MM.1S (cell line): ENCODE measurements at regions not wholly inside any gene's neighbourhood (a gene's known extent, or its start where the extent isn't known, plus 50 kb on each side); places are given as distances from the start of the nearest gene placed in this dataset.

ENCODE experiments used
- DNase-seq: peaks from one replicate; pipeline ENCODE4 v3.0.0-alpha.2; 2015
- H2AFZ ChIP-seq: fragments of 300-600 bp; sonication (generic); 2 replicates; pipeline ENCODE4 v1.6.0; 2016; ENCODE audit warnings: antibody characterized with exemption, low read length
- H3F3A ChIP-seq: fragments of 300-600 bp; sonication (generic); 2 replicates; pipeline ENCODE4 v1.6.1; 2016; ENCODE audit warnings: mild to moderate bottlenecking, antibody characterized with exemption, low read length, moderate library complexity, mixed read lengths; ENCODE audit not compliant: insufficient read depth
- H3K27ac ChIP-seq: fragments of 300-600 bp; sonication (generic); 2 replicates; pipeline ENCODE4 v1.5.1; 2016; ENCODE audit warnings: mild to moderate bottlenecking, low read length
- H3K27me3 ChIP-seq: fragments of 300-600 bp; sonication (generic); replicated peaks from 2 replicates; pipeline ENCODE4 v1.6.0; 2016; ENCODE audit warnings: low read length; ENCODE audit not compliant: insufficient read depth
- H3K36me3 ChIP-seq: fragments of 300-600 bp; sonication (generic); replicated peaks from 2 replicates; pipeline ENCODE4 v1.6.1; 2016; ENCODE audit warnings: mild to moderate bottlenecking, low read length, mixed read lengths; ENCODE audit not compliant: insufficient read depth
- H3K4me1 ChIP-seq: fragments of 300-600 bp; sonication (generic); 2 replicates; pipeline ENCODE4 v1.6.1; 2016; ENCODE audit warnings: low read length, mixed read lengths
- H3K4me2 ChIP-seq: fragments of 300-600 bp; sonication (generic); 2 replicates; pipeline ENCODE4 v1.6.0; 2016; ENCODE audit warnings: low read depth, low read length
- H3K4me3 ChIP-seq: fragments of 300-600 bp; sonication (generic); 2 replicates; pipeline ENCODE4 v1.5.1; 2016; ENCODE audit warnings: low read length, mixed read lengths
- H3K79me2 ChIP-seq: fragments of 300-600 bp; sonication (generic); 2 replicates; pipeline ENCODE4 v1.6.1; 2016; ENCODE audit warnings: mixed run types, low read length, mixed read lengths
- H3K9ac ChIP-seq: fragments of 300-600 bp; sonication (generic); 2 replicates; pipeline ENCODE4 v1.6.1; 2016; ENCODE audit warnings: low read length, mixed read lengths
- H3K9me2 ChIP-seq: fragments of 300-600 bp; sonication (generic); replicated peaks from 2 replicates; pipeline ENCODE4 v1.6.1; 2016; ENCODE audit warnings: mild to moderate bottlenecking, low read length, mixed read lengths; ENCODE audit not compliant: insufficient read depth
- H3K9me3 ChIP-seq: fragments of 300-600 bp; sonication (generic); replicated peaks from 2 replicates; pipeline ENCODE4 v1.6.1; 2016; ENCODE audit warnings: mild to moderate bottlenecking, low read length, mixed read lengths; ENCODE audit not compliant: insufficient read depth
- H4K20me1 ChIP-seq: fragments of 300-600 bp; sonication (generic); 2 replicates; pipeline ENCODE4 v1.6.1; 2016; ENCODE audit warnings: mild to moderate bottlenecking, low read length, moderate library complexity, mixed read lengths; ENCODE audit not compliant: insufficient read depth
- EZH2 ChIP-seq: fragments of 300-600 bp; sonication (generic); optimal IDR thresholded peaks from 2 replicates; pipeline ENCODE3; 2017; ENCODE audit warnings: low read depth, mild to moderate bottlenecking, antibody characterized with exemption, low read length, mixed read lengths
- EZH2phosphoT487 ChIP-seq: fragments of 300-600 bp; sonication (generic); IDR thresholded peaks from 2 replicates; pipeline ENCODE4 v1.6.1; 2018; ENCODE audit warnings: antibody characterized with exemption, low read length
- TF ChIP-seq, protein P1 (sequence below): fragments of 300-600 bp; sonication (generic); IDR thresholded peaks from 2 replicates; pipeline ENCODE4 v1.5.1; 2016; ENCODE audit warnings: antibody characterized with exemption, low read length, mixed read lengths

DNA sequence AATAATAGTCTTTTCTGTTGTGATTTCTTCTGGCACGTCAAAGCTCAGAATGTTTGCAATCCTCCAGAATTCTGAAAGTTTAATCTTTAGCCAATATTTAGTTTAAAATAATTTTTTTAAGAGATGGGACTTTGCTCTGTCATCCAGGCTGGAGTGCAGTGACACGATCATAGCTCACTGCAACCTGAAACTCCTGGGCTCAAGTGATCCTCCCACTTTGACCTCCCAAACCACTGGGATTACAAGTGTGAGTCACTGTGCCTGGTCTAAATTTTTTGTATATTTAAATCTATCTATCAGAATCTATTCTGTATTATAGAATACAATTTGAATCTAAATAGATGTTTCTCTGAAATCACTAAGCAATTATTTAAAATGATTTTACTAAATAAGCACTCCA is 572.7 kb downstream of the VRK1 start:
- H3K4me2 ChIP-seq = no peak overlapping the region
- no peak for DNase-seq
- no peaks in the 10 kb centered on the region for H3K9me2 ChIP-seq
- no peaks in the 10 kb centered on the region for H3K79me2 ChIP-seq
- no peak for TF ChIP-seq EZH2phosphoT487
- no peak for TF ChIP-seq EZH2
- TF ChIP-seq, protein P1, sequence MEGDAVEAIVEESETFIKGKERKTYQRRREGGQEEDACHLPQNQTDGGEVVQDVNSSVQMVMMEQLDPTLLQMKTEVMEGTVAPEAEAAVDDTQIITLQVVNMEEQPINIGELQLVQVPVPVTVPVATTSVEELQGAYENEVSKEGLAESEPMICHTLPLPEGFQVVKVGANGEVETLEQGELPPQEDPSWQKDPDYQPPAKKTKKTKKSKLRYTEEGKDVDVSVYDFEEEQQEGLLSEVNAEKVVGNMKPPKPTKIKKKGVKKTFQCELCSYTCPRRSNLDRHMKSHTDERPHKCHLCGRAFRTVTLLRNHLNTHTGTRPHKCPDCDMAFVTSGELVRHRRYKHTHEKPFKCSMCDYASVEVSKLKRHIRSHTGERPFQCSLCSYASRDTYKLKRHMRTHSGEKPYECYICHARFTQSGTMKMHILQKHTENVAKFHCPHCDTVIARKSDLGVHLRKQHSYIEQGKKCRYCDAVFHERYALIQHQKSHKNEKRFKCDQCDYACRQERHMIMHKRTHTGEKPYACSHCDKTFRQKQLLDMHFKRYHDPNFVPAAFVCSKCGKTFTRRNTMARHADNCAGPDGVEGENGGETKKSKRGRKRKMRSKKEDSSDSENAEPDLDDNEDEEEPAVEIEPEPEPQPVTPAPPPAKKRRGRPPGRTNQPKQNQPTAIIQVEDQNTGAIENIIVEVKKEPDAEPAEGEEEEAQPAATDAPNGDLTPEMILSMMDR = no peak
- no peak overlapping the region for H3K27ac ChIP-seq
- no peaks in the 10 kb centered on the region for H3K36me3 ChIP-seq
- H3K4me3 ChIP-seq = no peak overlapping the region
- H2AFZ ChIP-seq = no peak overlapping the region
- no peaks in the 10 kb centered on the region for H3F3A ChIP-seq
- no peaks in the 10 kb centered on the region for H3K9me3 ChIP-seq
- no peaks in the 10 kb centered on the region for H3K27me3 ChIP-seq
- H4K20me1 ChIP-seq = no peaks in the 10 kb centered on the region
- H3K4me1 ChIP-seq = no peaks in the 10 kb centered on the region
- no peak overlapping the region for H3K9ac ChIP-seq

DNA sequence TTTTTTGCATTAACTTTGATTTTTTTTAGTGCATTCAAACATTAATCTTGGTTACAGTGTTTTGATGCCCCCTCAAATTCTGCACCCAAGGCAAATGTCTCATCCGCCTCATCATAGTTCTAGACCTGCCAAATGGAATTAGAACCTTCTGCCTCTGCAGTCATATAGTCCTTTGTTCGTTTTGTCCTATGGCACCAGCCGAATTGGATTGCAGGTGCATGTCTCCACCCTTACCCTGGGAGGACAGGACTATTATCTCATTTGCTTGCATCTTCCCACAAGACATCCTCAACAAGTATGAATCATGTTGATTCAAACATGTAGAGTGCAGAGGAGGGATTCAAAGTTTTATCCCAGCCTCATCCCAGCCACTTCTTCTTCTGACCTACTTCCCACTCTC is 579.1 kb downstream of the VRK1 start:
- Histone ChIP-seq H3K27ac (no peak overlapping the region), H3K4me1 (no peaks in the 10 kb centered on the region)

DNA sequence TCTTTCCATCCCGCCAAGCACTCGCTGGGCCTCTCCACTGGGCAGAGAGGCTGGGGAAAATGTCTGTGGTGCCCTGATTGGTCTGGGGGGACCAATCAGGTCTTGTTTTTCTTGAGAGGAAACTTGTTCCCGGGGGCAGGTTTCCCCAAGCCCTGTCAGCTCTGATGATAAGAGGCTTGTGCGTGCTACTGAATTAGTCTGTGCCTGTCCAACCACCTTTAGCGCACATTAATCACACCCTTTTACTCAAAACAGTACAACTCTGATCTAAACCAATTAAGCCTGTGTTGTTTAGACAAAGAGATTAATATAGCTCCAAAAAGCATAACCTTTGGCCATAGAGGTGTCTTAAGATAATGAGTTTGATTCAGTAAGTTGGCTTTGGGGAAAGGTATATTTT is 580.4 kb downstream of the VRK1 start:
- H3K36me3 ChIP-seq = no peaks in the 10 kb centered on the region
- no peak for DNase-seq
- no peak overlapping the region for H3K4me3 ChIP-seq
- no peaks in the 10 kb centered on the region for H3K4me1 ChIP-seq
- H3K27ac ChIP-seq = no peak overlapping the region
- H4K20me1 ChIP-seq = no peaks in the 10 kb centered on the region
- H2AFZ ChIP-seq = no peak overlapping the region
- H3K9me3 ChIP-seq = no peaks in the 10 kb centered on the region
- H3F3A ChIP-seq = no peaks in the 10 kb centered on the region
- no peak overlapping the region for H3K9ac ChIP-seq
- no peaks in the 10 kb centered on the region for H3K79me2 ChIP-seq
- H3K4me2 ChIP-seq = no peak overlapping the region
- H3K9me2 ChIP-seq = no peaks in the 10 kb centered on the region
- TF ChIP-seq EZH2phosphoT487 (no peak), EZH2 (no peak)
- TF ChIP-seq, protein P1 = no peak
- H3K27me3 ChIP-seq = no peaks in the 10 kb centered on the region

More for the DNA sequence above, 579.1 kb downstream of the VRK1 start:
- no peaks in the 10 kb centered on the region for H4K20me1 ChIP-seq
- no peak overlapping the region for H3K4me3 ChIP-seq
- H3K4me2 ChIP-seq = no peak overlapping the region
- no peaks in the 10 kb centered on the region for H3K9me2 ChIP-seq
- H3K36me3 ChIP-seq = no peaks in the 10 kb centered on the region
- H3K9me3 ChIP-seq = no peaks in the 10 kb centered on the region
- DNase-seq = no peak
- no peak overlapping the region for H2AFZ ChIP-seq
- no peaks in the 10 kb centered on the region for H3K27me3 ChIP-seq
- H3K9ac ChIP-seq = no peak overlapping the region
- H3F3A ChIP-seq = no peaks in the 10 kb centered on the region
- H3K79me2 ChIP-seq = no peaks in the 10 kb centered on the region
- TF ChIP-seq EZH2phosphoT487 = no peak
- TF ChIP-seq, protein P1 = no peak
- TF ChIP-seq EZH2 = no peak
